ENCODE measurements at regions not wholly inside any gene's neighbourhood (a gene's known extent, or its start where the extent isn't known, plus 50 kb on each side); places are given as distances from the start of the nearest gene placed in this dataset.

DNA sequence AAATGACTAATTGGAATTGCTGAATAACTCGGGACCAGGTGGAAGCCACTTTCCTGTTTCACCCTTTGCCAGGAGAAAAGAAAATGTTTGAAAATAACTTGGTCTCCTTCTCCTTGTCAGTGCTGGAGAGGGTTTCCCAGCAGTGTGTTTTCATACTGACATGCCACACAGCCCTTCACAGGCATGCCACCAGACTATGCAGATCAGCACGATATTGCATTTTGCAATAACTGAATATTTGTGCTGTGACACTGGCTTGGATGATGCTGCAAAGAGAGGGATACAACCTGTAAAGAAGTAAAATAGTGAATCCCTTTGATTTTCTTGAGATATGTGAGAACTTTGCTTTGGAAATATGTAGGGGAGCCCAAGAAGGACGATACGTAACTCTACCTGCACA, 200.0 kb upstream of the NAV2 start:
- TF ChIP-seq, protein P1, sequence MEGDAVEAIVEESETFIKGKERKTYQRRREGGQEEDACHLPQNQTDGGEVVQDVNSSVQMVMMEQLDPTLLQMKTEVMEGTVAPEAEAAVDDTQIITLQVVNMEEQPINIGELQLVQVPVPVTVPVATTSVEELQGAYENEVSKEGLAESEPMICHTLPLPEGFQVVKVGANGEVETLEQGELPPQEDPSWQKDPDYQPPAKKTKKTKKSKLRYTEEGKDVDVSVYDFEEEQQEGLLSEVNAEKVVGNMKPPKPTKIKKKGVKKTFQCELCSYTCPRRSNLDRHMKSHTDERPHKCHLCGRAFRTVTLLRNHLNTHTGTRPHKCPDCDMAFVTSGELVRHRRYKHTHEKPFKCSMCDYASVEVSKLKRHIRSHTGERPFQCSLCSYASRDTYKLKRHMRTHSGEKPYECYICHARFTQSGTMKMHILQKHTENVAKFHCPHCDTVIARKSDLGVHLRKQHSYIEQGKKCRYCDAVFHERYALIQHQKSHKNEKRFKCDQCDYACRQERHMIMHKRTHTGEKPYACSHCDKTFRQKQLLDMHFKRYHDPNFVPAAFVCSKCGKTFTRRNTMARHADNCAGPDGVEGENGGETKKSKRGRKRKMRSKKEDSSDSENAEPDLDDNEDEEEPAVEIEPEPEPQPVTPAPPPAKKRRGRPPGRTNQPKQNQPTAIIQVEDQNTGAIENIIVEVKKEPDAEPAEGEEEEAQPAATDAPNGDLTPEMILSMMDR (IDR thresholded peaks at IDR 0.05; ENCODE audit: poor library complexity, severe bottlenecking) = no peak
- TF ChIP-seq EZH2 (IDR thresholded peaks at IDR 0.05; ENCODE audit: borderline replicate concordance, insufficient read depth, low read length, poor library complexity, severe bottlenecking) (no peak), EP300 (conservative IDR thresholded peaks at IDR 0.05; ENCODE audit: poor library complexity, severe bottlenecking) (no peak), RAD21 (conservative IDR thresholded peaks at IDR 0.05) (no peak), POLR2AphosphoS5 (IDR thresholded peaks at IDR 0.05) (no peak), TAF1 (IDR thresholded peaks at IDR 0.05; ENCODE audit: low read depth) (no peak), MXI1 (conservative IDR thresholded peaks at IDR 0.05; ENCODE audit: poor library complexity, severe bottlenecking) (no peak), SMC3 (conservative IDR thresholded peaks at IDR 0.05; ENCODE audit: poor library complexity) (no peak)
- TF ChIP-seq, protein P2, sequence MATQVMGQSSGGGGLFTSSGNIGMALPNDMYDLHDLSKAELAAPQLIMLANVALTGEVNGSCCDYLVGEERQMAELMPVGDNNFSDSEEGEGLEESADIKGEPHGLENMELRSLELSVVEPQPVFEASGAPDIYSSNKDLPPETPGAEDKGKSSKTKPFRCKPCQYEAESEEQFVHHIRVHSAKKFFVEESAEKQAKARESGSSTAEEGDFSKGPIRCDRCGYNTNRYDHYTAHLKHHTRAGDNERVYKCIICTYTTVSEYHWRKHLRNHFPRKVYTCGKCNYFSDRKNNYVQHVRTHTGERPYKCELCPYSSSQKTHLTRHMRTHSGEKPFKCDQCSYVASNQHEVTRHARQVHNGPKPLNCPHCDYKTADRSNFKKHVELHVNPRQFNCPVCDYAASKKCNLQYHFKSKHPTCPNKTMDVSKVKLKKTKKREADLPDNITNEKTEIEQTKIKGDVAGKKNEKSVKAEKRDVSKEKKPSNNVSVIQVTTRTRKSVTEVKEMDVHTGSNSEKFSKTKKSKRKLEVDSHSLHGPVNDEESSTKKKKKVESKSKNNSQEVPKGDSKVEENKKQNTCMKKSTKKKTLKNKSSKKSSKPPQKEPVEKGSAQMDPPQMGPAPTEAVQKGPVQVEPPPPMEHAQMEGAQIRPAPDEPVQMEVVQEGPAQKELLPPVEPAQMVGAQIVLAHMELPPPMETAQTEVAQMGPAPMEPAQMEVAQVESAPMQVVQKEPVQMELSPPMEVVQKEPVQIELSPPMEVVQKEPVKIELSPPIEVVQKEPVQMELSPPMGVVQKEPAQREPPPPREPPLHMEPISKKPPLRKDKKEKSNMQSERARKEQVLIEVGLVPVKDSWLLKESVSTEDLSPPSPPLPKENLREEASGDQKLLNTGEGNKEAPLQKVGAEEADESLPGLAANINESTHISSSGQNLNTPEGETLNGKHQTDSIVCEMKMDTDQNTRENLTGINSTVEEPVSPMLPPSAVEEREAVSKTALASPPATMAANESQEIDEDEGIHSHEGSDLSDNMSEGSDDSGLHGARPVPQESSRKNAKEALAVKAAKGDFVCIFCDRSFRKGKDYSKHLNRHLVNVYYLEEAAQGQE (IDR thresholded peaks at IDR 0.05; ENCODE audit: borderline replicate concordance) = no peak

All from neural cell (in vitro differentiated cells).